Hematopoietic multipotent progenitor cell treated with erythropoietin and hydrocortisone succinate and interleukin-3 and kit ligand, for 17 days (in vitro differentiated cells): ENCODE measurements at regions not wholly inside any gene's neighbourhood (a gene's known extent, or its start where the extent isn't known, plus 50 kb on each side); places are given as distances from the start of the nearest gene placed in this dataset.
"Not testable (repeated sequence)": the region's sequence is repeated elsewhere in the genome, so short reads cannot be mapped to it uniquely, and the experiment has no call there.

ENCODE experiments used
- DNase-seq: peaks from one replicate; pipeline ENCODE4 v3.0.0-alpha.2; 2015; ENCODE audit warnings: low spot score

- no peak for DNase-seq
These were observed 139.0 kb upstream of the MTPN start for GRCh38 chr7:136116186-136116585.

- DNase-seq: peak; percentile 42
These were observed 138.0 kb upstream of the MTPN start for GRCh38 chr7:136114966-136115762.

DNA sequence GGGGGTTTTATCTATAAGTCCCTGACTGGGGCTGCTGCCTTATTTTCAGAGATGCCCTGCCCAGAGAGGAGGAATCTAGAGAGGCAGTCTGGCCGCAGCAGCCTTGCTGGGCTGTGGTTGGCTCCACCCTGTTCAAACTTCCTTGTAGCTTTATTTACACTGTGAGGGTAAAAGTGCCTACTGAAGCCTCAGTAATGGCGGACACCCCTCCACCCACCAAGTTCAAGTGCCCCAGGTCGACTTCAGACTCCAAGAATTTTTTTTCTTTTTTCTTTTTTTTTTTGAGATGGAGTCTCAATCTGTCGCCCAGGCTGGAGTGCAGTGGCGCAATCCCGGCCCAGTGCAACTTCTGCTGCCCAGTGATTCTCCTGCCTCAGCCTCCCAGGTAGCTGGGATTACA lies 137.3 kb upstream of the MTPN start:
- DNase-seq: not testable (repeated sequence)

DNA sequence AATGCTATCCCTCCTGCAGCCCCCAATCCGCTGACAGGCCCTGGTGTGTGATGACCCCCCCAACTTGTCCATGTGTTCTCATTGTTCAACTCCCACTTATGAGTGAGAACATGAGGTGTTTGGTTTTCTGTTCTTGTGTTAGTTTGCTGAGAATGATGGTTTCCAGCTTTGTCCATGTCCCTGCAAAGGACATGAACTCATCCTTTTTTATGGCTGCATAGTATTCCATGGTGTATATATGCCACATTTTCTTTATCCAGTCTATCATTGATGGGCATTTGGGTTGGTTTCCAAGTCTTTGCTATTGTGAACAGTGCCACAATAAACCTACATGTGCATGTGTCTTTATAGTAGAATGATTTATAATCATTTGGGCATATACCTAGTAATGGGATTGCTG lies 131.9 kb upstream of the MTPN start:
- not testable (repeated sequence) for DNase-seq

DNA sequence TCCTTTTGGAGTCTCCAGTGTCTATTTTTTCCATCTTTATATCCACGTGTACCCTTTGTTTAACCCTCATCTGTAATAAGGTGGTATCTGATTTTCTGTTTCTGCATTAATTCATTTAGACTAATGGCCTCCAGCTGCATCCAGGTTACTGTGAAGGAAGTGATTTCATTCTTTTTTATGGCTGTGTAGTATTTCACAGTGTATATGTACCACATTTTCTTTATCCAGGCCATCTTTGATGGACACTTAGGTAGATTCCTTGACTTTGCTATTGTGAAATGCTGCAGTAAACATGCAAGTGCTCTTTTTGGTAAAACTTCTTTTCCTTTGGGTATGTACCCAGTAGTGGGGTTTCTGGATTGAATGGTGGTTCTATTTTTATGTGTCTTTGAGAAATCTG lies 128.0 kb upstream of the MTPN start:
- DNase-seq: no peak

GRCh38 chr7:136104269-136104603 lies 127.1 kb upstream of the MTPN start:
- DNase-seq: no peak

DNA sequence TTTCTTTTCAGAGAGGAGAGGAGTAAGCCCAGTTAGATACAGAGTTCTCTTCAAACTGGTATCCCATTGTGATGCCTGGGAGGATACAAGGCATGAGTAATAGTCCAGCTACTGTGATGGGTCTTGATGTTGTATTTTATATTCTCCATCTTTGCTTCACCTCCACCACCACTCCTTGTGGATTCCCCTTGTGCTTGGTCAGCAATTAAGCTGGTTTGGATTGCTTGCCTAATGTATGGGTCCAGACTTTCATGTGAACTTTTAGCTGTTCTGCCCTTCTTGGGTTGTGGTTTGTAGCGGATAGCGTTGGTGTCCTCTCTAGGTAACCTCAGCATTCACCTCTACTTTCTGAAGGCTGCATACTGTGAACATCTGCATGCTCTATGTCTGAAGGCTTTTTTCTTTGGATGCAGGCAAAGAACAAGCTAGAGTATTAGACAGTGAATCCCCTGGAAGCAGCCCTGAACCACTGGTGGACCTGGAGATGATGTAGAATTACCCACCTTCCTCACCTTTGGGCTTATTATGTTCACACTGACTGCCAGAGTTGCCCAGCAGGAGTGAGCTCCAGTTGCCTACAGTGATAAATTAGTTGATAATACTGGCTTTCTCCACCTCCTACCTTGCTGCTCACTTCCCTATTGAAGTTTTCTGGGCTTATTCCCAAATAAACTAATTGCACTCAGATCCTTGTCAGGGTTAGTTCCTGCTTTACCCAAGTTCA lies 126.5 kb upstream of the MTPN start:
- DNase-seq: no peak

- DNase-seq: no peak
These were observed 125.7 kb upstream of the MTPN start for GRCh38 chr7:136102881-136103280.

DNA sequence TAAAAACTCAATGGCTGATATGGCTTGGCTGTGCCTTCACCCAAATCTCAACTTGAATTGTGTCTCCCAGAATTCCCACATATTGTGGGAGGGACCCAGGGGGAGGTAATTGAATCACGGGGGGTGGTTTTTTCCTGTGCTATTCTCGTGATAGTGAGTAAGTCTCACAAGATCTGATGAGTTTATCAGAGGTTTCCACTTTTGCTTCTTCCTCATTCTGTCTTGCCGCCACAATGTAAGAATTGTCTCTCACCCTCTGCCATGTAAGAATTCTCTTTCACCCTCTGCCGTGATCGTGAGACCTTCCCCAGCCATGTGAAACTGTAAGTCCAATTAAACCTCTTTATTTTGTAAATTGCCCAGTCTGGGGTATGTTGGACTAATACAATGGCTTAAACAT lies 115.6 kb upstream of the MTPN start:
- DNase-seq: not testable (repeated sequence)

GRCh38 chr7:136087881-136088280 lies 110.7 kb upstream of the MTPN start:
- DNase-seq: no peak

- no peak for DNase-seq
These were observed 109.6 kb upstream of the MTPN start for GRCh38 chr7:136086712-136087111.

GRCh38 chr7:136079934-136080333 lies 102.8 kb upstream of the MTPN start:
- DNase-seq: no peak

GRCh38 chr7:136079478-136079892 lies 102.3 kb upstream of the MTPN start:
- DNase-seq: no peak

DNA sequence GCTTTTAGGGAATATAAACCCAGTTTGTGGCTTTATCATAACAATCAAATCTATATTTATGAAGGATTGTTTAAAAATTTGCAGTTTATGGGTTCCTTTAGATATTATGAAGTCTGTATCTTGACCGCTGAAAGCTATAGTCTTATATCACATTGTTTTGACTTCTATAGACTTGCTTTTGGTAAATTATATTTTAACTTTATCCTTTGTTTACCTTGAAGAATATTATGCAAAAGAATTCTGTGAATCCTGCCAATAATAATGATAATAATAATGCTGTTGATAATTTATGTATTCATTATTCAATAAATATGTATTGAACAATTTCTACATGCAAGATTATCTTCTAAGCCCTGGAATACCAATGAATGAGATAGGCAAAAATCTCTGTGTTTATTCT lies 101.9 kb upstream of the MTPN start:
- no peak for DNase-seq

DNA sequence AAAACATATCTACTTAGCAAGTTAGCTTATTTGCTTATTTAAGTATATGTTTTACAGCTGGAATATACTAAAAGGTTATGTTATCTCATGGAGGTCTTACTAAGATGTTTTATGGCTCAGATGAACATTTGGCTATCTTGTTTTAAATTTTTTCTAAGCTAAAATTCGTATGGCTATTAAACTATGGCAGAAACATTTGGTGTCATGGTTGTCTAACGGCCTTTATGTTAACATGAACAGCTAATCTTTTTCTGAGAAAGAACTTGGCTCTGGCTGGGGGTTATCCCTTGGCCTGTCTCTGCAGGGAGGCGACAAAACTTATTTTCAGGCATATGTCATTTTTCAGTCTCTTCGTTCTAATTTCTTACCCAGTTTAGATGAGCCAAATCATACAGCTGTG lies 101.5 kb upstream of the MTPN start:
- no peak for DNase-seq

DNA sequence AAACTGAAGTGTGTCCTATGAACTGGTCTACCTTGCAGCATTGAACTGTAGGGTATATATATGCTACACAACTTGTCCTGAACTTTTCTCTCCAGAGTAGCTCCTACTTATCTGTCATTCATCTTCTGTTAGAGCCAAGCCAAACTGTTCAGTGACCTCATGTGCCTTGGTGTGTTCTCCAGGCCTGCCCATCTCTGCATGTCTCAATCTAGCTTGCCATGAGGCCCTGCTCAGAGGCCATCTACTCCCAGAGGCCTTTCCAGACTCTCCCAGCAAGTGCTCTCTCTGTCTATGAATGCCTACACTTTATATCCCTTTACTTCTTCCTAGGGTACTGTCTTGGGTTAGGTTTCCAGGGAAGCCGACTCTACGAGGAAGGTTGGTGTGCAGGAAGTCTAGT lies 99.8 kb upstream of the MTPN start:
- DNase-seq: no peak

DNA sequence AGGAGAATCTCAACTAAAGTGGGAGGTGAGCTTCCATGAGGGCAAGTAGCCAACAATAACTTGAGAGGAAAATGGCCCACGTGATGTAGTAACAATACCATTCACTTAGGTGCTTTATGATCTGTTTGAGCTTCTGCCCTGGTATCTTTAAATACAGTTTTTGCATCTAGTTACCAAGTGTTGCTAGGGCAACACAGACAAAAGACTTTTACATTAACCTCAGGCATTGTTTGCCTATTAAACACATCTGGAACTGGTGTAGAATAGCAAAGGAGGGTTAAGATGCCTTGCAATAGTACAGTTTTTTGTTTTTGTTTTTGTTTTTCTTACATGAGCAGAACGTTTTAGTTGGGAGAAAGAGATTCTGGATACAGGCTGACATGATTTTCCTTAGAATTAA lies 97.7 kb upstream of the MTPN start:
- DNase-seq: no peak

GRCh38 chr7:136072447-136072846 lies 95.3 kb upstream of the MTPN start:
- no peak for DNase-seq

DNA sequence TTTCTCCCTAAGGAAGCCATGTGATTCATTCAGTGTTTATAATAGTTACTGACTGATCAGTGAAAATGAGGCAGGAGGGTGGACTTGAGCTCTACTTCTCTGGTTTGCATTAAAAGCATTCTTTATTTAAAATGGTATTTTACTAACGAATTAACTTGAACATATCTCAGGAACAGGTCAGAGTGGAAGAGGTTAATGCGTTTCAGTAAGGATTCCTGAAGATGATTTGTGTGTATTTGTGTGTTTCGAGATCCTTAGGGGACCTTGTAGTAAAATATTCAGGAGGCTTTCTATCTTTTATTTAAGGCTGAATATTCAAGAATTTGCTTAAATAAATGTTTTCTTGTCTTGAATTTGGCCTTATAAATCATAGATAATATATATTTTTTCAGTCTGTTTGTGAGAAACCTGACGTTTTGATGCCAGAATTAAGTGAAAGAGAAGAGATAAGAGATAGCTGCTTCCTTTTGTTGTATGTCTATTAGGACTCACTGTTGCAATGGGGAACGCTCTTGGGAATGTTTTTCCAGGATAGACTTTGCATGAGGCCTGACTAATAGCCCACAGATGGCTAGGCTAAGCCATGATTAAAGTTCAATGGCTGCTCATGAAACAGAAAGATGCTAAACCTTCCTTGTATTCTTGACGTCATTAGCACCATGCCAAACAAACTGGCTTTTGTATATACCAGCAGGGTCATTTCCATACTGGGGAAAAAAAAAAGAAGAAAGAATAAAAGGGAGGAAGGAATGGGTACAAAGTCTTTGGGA lies 93.8 kb upstream of the MTPN start:
- no peak for DNase-seq

DNA sequence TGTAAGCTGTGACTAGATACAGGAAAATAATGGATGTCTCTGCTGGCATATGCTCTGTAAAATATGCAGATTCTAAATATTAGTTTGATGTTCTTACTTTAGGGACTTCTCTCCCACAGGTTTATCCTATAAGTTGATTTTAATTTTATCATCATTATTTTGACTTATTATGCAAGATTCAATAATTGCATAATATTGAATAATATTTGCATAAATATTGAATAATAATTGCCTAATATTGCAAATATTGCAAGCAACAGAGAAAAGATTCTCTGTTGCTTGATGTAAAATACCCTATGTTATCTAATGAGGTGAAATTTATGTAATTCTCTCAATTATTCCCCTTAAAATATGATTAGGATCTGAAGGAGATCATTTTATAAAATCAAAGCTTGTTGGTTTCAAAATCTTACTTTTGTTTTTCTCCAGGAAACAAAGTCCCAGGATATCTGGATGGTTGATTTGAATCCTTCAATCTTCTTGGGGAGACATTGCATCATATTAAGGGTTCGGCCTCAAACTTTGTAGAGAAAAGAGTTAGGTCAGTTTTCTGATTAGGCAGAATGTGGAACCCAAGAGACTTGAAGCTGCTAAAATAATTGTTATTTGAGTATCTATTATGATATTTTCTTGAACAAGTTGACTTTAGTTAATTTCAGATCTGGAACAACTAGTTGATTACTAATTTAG lies 92.8 kb upstream of the MTPN start:
- no peak for DNase-seq

GRCh38 chr7:136067277-136067676 lies 90.1 kb upstream of the MTPN start:
- DNase-seq: no peak
